KBM-7 (cell line): ENCODE measurements at regions not wholly inside any gene's neighbourhood (a gene's known extent, or its start where the extent isn't known, plus 50 kb on each side); places are given as distances from the start of the nearest gene placed in this dataset.

Source experiments
- DNase-seq: peaks from one replicate; pipeline ENCODE4 v3.0.0-alpha.2; 2015
- in situ Hi-C: fragments of 300-500 bp; cut with MboI; formaldehyde crosslinking; loops from 2 replicates; pipeline ENCODE4 v1.14.3; 2020; ENCODE audit warnings: low sequenced_read_pairs, low pct_unique_long_range_greater_than_20kb, mixed read lengths

DNA sequence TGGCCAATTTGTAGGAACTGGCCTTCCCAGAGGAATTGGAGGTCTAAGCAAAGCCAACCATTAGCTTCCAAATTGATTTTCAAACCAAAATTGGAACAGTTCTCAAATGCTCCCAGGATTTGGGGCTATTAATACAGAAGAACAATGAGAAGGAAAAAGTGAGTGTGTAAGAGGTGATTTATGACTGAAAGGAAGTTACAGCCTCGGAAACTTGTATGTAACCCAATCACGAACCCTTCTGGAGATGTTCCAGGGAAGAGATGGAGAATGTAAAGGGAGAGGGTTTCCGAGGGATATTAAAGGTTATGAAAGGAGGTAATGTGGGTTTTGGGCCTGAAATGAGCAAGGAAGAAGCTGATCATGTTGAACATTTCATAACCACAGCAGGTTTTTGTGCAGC is 93.2 kb upstream of the CXCL14 start:
- in situ Hi-C loops = no loop called here
- no peak for DNase-seq

DNA sequence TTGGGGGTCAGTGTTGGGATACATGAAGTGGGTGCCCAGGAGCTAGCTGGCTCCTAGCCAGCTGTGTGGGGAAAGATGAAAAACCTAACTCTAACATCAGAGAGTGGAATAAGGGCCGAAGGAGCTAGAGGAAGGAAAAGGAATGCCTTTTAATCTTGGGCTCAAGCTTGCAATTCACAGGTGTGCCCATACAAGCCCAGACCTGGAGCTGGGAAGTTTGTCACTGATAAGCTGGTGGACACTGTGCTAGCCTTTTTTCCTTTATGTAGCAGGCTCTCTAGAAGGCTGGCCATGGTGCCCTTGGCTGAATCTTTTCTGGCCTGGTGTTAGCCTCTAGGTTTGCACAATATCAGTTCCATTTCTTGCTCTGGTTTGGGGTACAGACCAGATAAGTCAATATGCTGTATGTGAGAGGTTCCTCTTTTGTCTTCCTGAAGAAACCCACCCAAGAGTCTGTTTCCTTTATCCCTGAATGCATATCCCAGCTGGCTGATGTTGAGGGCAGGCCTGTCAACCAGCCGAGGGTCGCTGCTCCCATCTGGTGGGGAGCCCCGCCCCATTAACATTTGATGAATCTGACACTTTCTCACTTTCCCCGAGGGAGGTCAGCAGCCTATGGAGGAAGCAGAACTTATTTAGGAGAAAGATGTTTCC is 92.4 kb upstream of the CXCL14 start:
- DNase-seq = peak; percentile 1
- in situ Hi-C loops = no loop called here

DNA sequence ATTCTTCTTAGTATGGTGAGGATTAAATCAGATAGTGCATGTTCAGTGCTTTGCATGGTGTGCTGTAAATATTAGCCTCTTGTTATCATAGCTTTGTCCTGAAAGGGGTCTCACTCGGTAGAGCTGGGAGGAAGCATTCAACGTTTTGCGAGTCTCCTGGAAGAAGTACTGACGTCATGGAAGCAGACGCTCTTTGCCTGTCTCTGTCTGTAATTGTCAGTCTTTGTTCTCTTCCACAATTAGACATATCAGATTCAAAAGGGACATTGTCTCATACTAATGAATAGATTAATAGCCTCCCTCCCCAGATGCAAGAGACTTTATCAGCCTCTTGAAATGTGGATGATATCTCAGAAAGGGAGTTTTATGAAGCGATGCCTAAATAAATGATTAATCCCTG is 91.8 kb upstream of the CXCL14 start:
- DNase-seq = no peak
- in situ Hi-C loops = no loop called here

DNA sequence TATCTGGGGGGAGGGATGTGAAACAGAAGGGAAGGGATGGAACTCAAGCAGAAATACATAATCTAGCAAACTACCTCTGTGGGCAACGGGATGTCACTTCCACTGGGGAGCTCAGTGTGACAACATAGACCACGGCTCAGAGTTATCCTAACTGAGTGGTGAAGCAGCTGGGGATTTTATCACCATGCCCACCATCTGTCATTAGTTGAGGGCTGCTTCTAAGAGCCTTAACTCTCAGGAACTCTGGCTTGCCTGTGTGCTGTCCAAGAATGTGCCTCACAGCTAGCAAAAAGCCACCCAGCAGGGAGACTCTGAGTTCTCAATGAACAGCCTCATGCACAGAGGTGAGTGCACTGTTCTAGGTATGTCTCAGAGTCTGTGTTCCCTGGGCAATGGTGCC is 90.6 kb upstream of the CXCL14 start:
- in situ Hi-C loops = no loop called here
- DNase-seq = no peak

DNA sequence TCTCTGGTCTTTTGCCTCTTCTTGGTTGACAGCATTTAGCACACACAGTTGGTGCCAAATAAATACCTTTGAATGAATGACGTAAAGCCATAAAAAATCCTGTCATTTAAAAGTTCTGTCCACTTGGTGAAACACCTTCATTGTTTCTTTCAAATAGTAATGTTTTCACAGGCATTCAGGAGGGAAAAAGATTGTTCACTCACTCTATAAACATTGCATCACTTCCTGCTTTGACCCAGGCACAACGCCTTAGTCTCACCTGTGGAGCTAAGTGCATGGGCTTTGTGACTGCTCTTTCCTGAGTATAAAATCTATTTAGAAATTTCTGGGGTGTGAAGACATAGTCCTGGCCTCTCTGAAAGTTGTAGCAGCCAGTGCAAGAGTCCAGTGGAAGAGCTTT is 88.9 kb upstream of the CXCL14 start:
- in situ Hi-C loops = no loop called here
- no peak for DNase-seq

DNA sequence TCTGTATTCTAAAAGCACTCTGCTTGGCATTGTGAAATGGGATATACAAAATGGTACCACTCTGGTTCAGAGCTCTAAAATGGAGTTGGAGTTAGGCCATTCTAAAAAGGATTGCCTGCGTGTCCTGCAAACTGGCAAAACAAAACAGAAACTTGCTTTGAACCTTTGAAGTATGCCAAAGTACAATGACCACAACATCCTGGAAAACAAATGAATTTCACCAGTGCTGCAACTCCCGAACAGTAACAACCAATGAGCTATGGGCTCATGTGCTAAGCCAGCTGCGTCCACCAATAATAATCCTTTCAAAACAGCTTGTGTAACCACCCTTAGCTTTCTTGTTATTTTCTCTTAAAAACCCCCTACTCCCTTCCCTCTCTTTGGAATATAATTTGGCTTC is 88.4 kb upstream of the CXCL14 start:
- in situ Hi-C loops = no loop called here
- no peak for DNase-seq

DNA sequence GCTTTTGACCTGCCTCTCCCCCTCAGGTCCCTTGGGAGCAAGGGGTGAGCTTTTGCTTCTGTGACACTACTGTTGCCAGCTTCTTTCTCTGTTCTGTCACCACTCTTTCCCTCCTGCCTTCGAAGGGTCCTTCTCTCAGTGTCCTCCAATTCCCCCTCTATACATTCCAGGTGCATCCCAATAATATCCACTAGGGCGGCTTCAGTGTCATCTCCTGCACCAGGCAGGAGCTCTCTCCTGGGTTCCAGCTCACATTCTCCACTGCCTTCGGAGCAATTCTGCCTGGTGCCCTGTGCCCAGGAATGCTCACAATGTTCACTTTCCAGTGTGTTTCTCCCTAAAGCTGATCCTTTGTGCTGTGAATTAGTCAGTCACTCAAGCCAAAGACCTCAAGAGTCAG is 83.9 kb upstream of the CXCL14 start:
- no peak for DNase-seq
- in situ Hi-C loops = no loop called here

DNA sequence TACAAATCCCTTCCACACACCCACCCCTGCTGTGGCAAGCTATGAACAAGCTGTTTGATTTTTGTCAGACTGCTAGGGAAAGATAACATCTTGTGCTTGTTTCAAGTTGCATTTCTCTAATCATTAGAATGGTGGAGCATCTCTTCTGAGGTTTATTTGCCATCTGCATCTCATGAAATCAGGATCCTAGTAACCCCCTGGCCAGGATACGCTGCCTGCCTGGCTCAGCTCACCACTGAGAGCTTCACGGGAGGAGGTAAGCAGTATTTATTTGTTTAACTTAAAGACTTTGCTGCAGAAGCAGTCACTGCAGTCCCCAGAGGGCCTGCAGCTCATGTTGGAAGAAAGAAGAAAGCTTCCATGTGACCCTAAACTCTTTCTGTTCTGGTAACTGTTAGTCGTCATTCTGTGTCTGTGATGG is 83.3 kb upstream of the CXCL14 start:
- DNase-seq = no peak
- in situ Hi-C loops = no loop called here

DNA sequence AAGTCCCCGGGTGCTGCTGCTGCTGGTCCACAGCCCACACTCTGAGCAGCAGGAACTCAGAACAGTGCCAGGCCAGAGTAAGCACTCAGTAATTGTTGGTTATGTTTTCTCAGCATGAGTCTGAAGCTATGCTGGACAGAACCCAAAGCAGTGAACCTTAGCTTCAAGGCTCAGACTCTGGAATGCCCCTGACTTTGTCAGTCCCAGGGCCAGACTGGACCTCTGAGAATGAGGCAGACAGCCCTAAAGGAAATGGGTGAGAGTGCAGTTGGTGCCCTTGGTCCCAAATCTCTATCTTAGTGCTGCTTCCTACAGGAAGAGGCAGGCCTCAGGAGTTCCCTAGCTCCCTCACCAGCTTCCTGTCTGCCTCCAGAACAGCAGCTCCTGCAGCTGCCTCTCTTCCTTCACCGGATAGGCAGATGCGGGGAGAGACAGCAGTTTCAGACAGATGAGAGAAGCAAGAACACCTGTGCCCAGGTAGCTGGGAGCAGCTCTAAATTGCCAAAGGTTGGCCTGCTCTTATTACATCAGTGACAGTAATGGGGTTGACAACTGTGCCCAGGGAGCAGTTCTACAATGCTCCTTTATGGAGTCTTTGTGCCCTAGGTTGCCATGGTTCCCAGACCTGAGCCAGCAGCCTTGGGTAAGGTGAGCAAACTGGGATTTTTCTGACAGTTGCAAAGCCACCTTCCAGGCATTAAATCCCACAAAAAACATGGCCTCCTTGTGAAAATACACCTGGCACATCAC is 82.2 kb upstream of the CXCL14 start:
- in situ Hi-C loops = no loop called here
- no peak for DNase-seq

DNA sequence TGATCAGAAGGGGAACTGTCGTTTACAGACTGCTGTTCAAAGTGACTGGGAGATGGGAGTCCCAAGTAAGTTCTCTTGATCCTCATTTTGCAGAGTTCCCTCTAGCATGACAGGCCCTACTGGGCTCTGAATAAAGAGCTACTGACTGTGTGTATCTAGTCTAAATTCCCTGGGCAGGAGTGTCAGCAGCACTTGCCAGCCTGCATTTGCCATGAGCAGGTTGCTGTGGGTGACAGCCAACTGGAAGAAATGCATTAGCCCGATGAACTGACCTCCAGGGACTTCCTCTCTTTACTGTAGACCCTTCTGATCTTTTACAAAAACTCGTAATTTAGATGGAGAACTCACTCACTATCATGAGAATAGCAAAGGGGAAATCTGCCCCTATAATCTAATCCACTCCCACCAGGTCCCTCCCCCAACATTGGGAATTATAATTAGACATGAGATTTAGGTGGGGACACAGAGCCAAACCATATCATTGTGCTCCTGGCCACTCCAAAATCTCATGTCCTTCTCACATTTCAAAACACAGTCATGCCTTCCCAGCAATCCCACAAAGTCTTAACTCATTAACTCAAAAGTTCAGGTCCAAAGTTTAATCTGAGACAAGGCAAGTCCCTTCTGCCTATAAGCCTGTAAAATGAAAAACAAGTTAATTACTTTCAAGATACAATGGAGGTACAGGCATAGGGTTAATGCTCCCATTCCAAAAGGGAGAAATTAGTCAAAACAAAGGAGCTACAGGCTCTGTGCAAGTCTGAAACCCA is 78.9 kb upstream of the CXCL14 start:
- no peak for DNase-seq
- in situ Hi-C loops = no loop called here

DNA sequence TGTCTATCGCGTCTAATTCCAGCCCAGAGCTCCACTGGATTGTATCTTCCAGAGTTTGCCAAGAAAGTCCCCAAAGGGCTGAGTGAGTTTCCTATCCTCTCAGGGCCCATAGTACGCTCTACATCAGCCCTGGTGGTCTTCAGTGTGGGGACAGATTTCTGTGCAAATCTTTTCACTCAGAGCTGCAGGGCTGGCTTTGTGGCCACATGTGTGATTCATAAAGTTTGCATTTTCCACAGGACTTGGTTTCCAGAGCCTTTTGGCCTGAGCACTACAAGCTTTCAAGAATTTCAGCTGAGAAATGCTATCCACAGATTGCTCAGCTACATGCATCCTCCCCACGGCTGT is 76.7 kb upstream of the CXCL14 start:
- no peak for DNase-seq
- in situ Hi-C loops = no loop called here

DNA sequence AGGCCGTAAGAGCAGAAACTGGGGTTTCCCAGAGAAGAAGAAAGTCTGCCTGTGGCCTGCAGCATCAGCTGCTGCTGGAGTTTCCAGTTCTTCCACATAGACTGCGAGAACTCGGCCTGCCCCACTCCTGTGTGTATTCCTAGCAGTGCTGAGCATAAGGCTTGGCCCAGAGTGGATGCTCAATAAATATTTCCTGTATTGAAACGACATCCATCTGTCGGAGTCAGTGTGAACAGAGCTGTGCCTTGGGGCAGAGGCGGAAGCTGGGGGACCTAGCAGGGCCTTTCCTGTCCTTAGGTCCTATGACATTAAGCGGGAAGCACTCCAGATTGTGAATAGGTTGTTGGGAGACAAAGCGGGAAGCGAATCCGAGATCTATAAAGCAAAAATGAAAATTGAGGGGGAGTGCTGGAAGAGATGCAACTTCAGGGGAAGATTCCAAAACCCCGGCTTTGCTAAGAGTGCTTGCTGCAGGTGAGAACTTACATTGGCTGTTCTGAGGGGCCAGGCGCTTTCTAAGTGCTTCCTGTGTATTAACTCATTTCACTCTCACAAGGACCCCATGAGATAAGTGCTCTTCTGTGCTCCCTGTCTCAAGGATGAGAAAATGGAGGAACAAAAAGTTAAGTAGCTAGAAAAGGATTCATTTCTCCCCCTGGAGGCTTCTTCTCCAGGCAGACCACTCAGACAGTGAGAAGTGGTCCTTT is 76.1 kb upstream of the CXCL14 start:
- no peak for DNase-seq
- in situ Hi-C loops = no loop called here

DNA sequence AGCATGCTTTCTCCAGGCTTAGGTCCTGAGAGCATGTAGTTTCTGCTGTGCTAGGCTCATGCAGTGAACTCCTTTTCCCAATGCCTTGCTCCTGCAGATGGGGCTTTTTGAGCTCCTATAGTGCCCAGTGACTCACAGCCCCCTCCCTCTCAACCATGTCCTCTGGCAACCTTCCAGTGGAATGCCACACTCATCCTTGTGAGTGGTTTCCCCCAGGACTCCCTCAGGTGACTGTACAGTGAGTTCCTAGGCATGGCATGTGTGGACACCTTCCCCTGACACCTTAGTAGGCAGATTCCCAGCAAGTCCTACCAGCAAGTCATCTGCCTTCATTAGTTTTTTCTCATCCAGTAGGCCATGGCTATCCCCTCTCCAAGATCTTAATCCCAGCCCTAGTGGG is 72.4 kb upstream of the CXCL14 start:
- no peak for DNase-seq
- in situ Hi-C loops = no loop called here

DNA sequence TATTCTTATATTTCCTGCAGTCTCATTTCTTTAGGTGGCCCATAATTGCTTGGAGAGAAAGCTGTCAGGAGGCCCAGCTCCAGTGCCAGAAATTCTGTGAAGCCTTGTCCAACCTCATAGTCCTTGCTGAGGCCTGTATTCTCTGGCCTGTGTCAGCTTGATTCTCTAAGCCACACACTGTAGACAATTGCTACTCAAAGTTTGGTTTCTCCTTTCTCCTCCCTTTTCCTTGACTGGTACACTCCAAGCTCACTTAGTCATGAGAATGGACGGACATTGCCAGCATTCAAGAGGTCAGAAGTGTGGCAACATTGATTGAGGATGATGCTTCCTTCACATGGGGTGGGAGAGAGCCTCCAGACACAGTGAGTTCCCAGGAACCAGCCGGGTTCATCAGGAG is 71.3 kb upstream of the CXCL14 start:
- in situ Hi-C loops = no loop called here
- DNase-seq = no peak

DNA sequence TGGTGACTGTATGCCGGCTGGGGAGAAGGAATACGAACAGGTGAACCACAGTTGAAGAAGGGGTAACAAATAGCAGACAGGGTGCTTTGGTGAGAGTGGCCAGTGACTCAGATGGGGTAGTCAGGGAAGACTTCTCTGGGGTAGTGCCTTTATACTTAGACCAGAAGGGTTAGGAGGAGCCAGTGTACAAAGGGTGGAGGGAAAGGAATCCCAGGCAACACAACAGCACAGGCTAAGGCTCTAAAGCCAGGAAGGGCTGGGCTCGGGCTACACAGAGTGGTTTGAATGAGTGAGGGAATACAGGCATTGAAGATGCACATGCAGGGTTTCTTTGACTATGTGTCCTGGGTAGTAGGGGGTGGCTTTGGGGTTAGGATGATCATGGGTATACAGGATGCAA is 70.6 kb upstream of the CXCL14 start:
- in situ Hi-C loops = no loop called here
- DNase-seq = no peak

DNA sequence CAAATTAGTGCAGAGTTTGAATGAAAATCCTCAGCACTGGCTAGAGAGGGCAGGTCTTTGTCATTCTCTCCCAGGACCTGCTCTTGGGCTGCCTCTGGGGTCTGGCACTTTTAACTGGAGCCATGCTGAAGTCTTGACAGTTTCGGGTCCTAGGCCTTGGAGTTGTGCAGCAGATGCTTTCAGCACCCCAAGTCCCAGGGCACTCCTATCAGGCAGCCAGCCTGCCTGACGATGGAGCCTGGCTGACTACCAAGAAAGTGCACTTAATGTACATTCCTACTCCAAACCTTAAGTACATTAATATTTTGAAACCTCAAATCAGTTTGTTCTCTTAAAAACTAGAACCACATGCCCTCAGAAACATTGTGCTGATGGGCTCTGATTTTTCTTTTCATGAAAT is 69.3 kb upstream of the CXCL14 start:
- in situ Hi-C loops = no loop called here
- DNase-seq = no peak

DNA sequence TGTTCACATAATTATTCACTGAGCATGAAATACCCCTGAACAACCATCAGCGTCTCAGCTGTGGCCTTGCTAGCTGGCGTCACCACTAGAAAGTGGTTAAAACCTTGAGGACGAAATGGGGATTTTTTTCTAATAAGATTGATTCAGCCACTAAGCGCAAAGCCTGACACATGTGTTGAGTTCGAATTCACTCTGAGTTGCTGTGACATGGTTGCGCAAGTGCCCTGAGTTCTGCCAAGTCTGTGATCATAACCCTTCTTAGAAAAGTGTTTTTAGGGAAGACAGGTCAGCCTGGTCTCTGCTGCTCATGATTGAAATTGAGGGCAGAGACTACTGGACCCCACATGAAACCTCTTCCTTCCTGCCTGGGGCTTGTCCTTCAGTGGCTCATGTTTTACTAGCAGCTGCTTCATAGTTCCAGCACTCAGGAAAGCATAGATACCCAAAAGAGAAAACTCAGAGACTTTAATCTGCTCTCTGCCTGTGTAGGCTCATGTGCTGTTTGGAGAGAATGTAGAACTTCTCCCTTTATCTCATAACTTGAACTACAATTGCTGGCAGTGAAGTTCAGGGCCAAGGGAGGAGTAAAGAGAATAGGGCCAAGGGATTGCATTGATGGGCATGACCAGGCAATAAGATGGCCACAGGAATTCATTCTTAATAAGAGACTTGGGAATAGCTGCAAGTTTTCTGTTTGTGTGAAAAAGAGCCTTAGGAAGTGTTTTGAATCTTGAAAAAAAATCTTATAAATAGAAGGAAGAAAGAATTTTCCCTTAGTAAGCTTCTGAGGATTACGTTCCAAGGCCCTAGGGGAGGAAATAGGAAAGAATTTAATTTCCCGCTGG is 66.8 kb upstream of the CXCL14 start:
- no peak for DNase-seq
- in situ Hi-C loops = no loop called here

DNA sequence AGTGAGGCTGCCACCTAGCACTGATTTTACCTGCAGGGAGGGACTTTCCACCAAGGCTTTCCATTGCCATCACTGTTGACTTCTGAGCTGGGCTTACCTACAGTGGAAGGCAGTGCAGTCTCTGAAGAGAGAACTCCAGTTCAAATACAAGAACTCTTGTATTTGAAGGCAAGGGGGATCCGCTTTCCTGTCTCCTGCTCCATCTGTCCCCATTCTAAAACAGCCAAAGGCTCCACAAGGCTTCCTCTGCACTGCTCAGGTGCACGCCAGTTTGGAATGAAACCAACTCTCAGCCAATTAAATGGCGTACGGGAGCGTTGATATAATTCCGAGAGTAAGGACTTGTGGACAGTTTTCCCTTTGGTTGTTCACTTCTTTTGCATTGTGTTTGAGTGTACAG is 66.0 kb upstream of the CXCL14 start:
- in situ Hi-C loops = no loop called here
- no peak for DNase-seq
